ENCODE measurements at regions not wholly inside any gene's neighbourhood (a gene's known extent, or its start where the extent isn't known, plus 50 kb on each side); places are given as distances from the start of the nearest gene placed in this dataset.
A peak's percentile ranks its signal among the peaks of the same experiment; 100 is the strongest.

DNA sequence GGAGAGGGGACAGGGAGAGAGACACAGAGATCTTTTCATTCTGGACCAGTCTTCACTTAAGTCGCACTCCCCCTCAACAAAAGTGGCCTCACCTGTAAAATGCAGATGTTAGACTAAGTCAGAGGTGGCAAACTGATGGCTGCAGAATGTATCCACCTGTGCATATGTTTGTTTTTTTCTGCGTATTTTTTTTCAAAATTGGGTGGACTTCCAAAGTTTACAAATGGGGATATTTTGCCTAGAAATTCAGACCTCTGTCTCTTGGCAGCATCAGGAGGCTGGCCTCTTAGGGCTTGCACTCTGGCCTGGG lies 525.0 kb downstream of the MATN1 start:
- Histone ChIP-seq H3K4me1 (peaks cover 0 to 8% (median 0%) of the 10 kb centered on the region in 9 donors), H3K9me3 (peaks cover 0 to 15% (median 3%) of the 10 kb centered on the region in 11 donors), H3K27me3 (peaks cover 0 to 23% (median 7%) of the 10 kb centered on the region in 7 donors), H3K4me3 (no peak overlapping the region), H3K27ac (no peak overlapping the region), H3K36me3 (no peaks in the 10 kb centered on the region)
- DNase-seq (no peak), ATAC-seq (no peak)
- TF ChIP-seq, protein P1, sequence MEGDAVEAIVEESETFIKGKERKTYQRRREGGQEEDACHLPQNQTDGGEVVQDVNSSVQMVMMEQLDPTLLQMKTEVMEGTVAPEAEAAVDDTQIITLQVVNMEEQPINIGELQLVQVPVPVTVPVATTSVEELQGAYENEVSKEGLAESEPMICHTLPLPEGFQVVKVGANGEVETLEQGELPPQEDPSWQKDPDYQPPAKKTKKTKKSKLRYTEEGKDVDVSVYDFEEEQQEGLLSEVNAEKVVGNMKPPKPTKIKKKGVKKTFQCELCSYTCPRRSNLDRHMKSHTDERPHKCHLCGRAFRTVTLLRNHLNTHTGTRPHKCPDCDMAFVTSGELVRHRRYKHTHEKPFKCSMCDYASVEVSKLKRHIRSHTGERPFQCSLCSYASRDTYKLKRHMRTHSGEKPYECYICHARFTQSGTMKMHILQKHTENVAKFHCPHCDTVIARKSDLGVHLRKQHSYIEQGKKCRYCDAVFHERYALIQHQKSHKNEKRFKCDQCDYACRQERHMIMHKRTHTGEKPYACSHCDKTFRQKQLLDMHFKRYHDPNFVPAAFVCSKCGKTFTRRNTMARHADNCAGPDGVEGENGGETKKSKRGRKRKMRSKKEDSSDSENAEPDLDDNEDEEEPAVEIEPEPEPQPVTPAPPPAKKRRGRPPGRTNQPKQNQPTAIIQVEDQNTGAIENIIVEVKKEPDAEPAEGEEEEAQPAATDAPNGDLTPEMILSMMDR (IDR thresholded peaks at IDR 0.05): no peak
- WGBS, 2 donors: 87 to 94% methylated on average over 2 of the region's 2 CpGs
- intact Hi-C loops (cut with DNase I): no loop called here

DNA sequence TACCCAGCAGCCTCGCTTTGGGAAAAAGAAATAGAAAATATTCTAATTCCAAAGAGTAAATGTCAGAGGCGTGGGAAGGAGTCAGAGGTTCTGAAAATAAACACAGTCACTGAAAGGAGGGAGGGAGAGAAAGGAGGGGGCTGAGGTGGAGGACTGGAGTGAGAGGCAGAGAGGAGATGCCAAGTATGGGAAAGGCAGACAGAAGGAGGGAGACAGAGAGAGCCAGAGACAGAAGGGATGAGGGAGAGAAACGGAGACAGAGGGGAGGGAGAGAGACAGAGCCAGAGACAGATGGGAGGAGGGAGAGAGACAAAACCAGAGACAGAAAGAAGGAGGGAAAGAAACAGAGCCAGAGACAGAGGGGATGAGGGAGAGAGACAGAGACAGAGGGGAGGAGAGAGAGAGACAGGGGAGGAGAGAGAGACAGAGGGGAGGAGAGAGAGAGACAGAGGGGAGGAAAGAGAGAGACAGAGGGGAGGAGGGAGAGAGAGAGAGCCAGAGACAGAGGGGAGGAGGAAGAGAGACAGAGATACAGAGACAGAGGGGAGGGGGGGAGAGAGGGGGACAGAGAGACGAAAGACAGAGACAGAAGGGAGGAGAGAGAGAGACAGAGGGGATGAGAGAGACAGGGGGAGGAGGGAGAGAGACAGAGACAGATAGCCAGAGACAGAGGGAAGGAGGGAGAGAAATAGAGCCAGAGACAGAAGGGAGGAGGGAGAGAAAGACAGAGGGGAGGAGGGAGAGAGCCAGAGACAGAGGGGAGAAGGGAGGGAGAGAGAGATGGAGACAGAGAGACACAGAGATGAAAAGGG lies 525.5 kb downstream of the MATN1 start:
- peak in 4 of 8 donors; percentile 25 to 67 (median 43) for ATAC-seq
- intact Hi-C loops (cut with DNase I): no loop called here
- 44 to 45% methylated on average over 4 of the region's 4 CpGs for WGBS, 2 donors

DNA sequence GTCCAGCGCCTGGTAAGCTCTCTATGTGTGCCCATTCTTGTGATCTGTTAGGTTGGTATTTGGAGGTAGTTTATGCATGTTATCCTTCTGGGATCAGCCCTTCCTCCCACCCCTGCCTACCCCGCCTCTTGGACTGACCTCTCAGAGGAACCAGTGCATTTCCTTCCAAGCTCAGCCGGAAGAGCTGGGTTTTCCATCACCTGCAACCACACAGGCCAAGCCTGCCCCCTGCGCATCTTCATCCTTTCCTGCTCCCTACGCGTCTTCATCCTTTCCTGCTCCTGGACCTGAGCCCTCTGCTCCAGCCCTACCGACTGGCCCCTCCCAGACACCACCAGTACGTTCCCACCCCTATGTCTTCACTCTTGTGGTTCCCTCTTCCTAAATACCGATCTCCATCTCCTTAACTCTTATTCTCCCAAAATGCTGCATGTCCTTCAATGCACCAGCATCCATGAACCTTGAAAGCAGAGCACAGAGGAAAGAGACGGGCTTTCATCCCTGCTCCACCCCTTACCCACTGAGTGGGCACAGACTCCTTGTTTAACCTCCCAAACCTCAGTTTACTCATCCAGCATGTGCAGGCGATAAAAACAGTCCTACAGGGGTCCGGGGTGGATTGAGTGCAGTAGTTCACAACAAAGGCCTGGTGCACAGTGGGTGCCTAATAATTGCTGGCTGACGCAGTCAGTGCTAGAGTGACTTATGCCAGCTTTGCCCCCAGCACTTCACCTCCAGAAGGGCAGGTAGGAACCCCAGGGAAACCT lies 526.3 kb downstream of the MATN1 start:
- 55 to 61% methylated on average over 13 of the region's 13 CpGs for WGBS, 2 donors
- no peak overlapping the region for H3K27ac ChIP-seq

More for the DNA sequence above, 525.5 kb downstream of the MATN1 start:
- H3K36me3 ChIP-seq: no peaks in the 10 kb centered on the region
- H3K27me3 ChIP-seq: peaks cover 0 to 23% (median 7%) of the 10 kb centered on the region in 7 donors
- H3K9me3 ChIP-seq: peaks cover 0 to 15% (median 3%) of the 10 kb centered on the region in 11 donors
- no peak overlapping the region for H3K4me3 ChIP-seq
- TF ChIP-seq, protein P1 (IDR thresholded peaks at IDR 0.05): no peak
- H3K27ac ChIP-seq: no peak overlapping the region
- DNase-seq: no peak
- H3K4me1 ChIP-seq: peaks cover 0 to 8% (median 0%) of the 10 kb centered on the region in 9 donors

DNA sequence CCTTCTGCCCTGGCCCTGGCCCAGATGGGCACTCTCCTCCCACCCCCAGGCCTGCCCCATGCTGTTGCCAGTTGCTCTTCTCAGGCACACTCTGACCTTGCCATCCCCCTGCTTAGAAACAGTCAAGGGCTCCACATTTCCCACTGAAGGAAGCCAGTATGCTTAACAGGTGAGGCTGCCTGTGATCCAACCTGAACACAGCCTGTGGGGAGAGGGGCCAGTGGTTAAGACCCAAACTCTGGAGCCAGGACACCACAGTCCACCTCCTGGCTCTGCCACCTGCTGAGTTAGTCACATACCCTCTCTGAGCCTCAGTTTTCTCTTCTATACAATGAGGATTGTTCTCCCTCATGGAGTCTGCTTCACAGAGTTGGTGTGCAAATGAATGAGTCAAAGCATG lies 526.9 kb downstream of the MATN1 start:
- no peak for DNase-seq
- H3K4me1 ChIP-seq: peaks cover 0 to 8% (median 0%) of the 10 kb centered on the region in 9 donors
- TF ChIP-seq, protein P1 (IDR thresholded peaks at IDR 0.05): no peak
- no peak overlapping the region for H3K27ac ChIP-seq
- H3K9me3 ChIP-seq: peaks cover 0 to 14% (median 3%) of the 10 kb centered on the region in 11 donors
- ATAC-seq: no peak
- intact Hi-C loops (cut with DNase I): no loop called here
- H3K36me3 ChIP-seq: no peaks in the 10 kb centered on the region
- no peak overlapping the region for H3K4me3 ChIP-seq
- H3K27me3 ChIP-seq: peaks cover 0 to 23% (median 7%) of the 10 kb centered on the region in 7 donors

More for the DNA sequence above, 526.3 kb downstream of the MATN1 start:
- TF ChIP-seq, protein P1 (IDR thresholded peaks at IDR 0.05): no peak
- H3K4me3 ChIP-seq: no peak overlapping the region
- H3K36me3 ChIP-seq: no peaks in the 10 kb centered on the region
- DNase-seq (no peak), ATAC-seq (no peak)
- H3K4me1 ChIP-seq: peaks cover 0 to 8% (median 0%) of the 10 kb centered on the region in 9 donors
- intact Hi-C loops (cut with DNase I): no loop called here
- H3K27me3 ChIP-seq: peaks cover 0 to 23% (median 7%) of the 10 kb centered on the region in 7 donors
- H3K9me3 ChIP-seq: peaks cover 0 to 15% (median 3%) of the 10 kb centered on the region in 11 donors

Measured in heart right ventricle (tissue), 16 donors.